Fibroblast of lung (primary cell): ENCODE measurements at regions not wholly inside any gene's neighbourhood (a gene's known extent, or its start where the extent isn't known, plus 50 kb on each side); places are given as distances from the start of the nearest gene placed in this dataset.
"Not testable (repeated sequence)": the region's sequence is repeated elsewhere in the genome, so short reads cannot be mapped to it uniquely, and the experiment has no call there.

Experiments
- DNase-seq, 2 donors: peaks; one replicate each; pipeline versions ENCODE4 v3.0.0 to v3.0.0-alpha.2; 2010; ENCODE audit warnings: low read depth in 2 of 2
- H2AFZ ChIP-seq: 2 replicates; pipeline ENCODE4 v1.5.1; 2012; ENCODE audit warnings: low read length, control low read depth, inconsistent platforms
- H3K27ac ChIP-seq: 2 replicates; pipeline ENCODE4 v1.5.1; 2011; ENCODE audit warnings: low read length, control low read depth; ENCODE audit not compliant: insufficient read depth
- H3K27me3 ChIP-seq: 2 replicates; pipeline ENCODE4 v1.5.1; 2011; ENCODE audit warnings: mild to moderate bottlenecking, low read length; ENCODE audit not compliant: control insufficient read depth, insufficient read depth
- H3K36me3 ChIP-seq: 2 replicates; pipeline ENCODE4 v1.5.1; 2011; ENCODE audit warnings: low read length; ENCODE audit not compliant: control insufficient read depth, insufficient read depth
- H3K4me1 ChIP-seq: 2 replicates; pipeline ENCODE4 v1.5.1; 2011; ENCODE audit warnings: low read length; ENCODE audit not compliant: control insufficient read depth, insufficient read depth; ENCODE audit errors: extremely low read depth
- H3K4me2 ChIP-seq: 2 replicates; pipeline ENCODE4 v1.5.1; 2011; ENCODE audit warnings: low read length, control low read depth; ENCODE audit not compliant: insufficient read depth; ENCODE audit errors: extremely low read depth
- H3K4me3 ChIP-seq, 4 experiments: fragments of 200-600 bp in 1 of 4; sonication (generic) in 1 of 4; replicated peaks in 1 of 4; 2 replicates each; pipeline ENCODE4 v1.5.1; 2011 to 2016; ENCODE audit warnings: low read length in 4 of 4, low read depth in 3 of 4, mild to moderate bottlenecking in 3 of 4, control low read depth in 2 of 4, inconsistent platforms in 1 of 4, mixed read lengths in 1 of 4; ENCODE audit not compliant: insufficient read depth in 1 of 4; ENCODE audit errors: control extremely low read depth in 1 of 4
- H3K79me2 ChIP-seq: 2 replicates; pipeline ENCODE4 v1.5.1; 2012; ENCODE audit warnings: mild to moderate bottlenecking, low read length, inconsistent platforms; ENCODE audit not compliant: control insufficient read depth, insufficient read depth
- H3K9ac ChIP-seq: 2 replicates; pipeline ENCODE4 v1.5.1; 2011; ENCODE audit warnings: mild to moderate bottlenecking, low read length, control low read depth; ENCODE audit not compliant: insufficient read depth
- H3K9me3 ChIP-seq: 2 replicates; pipeline ENCODE4 v1.5.1; 2012; ENCODE audit warnings: low read depth, low read length; ENCODE audit not compliant: control insufficient read depth, insufficient read depth
- H4K20me1 ChIP-seq: 2 replicates; pipeline ENCODE4 v1.5.1; 2011; ENCODE audit warnings: low read length; ENCODE audit not compliant: control insufficient read depth, insufficient read depth; ENCODE audit errors: extremely low read depth
- EZH2 ChIP-seq: IDR thresholded peaks from 2 replicates; pipeline ENCODE4 v1.5.1; 2012; ENCODE audit warnings: low read length, control low read depth, mild to moderate bottlenecking; ENCODE audit errors: missing control alignments
- TF ChIP-seq, protein P1 (sequence below), 2 donors: IDR thresholded peaks in 1 of 2; conservative IDR thresholded peaks in 1 of 2; 1 replicate in 1 of 2; 2 replicates in 1 of 2; pipeline ENCODE4 v1.5.1; 2011 to 2012; ENCODE audit warnings: low read length in 2 of 2, control low read depth in 1 of 2, inconsistent platforms in 1 of 2, low read depth in 1 of 2, mild to moderate bottlenecking in 1 of 2

DNA sequence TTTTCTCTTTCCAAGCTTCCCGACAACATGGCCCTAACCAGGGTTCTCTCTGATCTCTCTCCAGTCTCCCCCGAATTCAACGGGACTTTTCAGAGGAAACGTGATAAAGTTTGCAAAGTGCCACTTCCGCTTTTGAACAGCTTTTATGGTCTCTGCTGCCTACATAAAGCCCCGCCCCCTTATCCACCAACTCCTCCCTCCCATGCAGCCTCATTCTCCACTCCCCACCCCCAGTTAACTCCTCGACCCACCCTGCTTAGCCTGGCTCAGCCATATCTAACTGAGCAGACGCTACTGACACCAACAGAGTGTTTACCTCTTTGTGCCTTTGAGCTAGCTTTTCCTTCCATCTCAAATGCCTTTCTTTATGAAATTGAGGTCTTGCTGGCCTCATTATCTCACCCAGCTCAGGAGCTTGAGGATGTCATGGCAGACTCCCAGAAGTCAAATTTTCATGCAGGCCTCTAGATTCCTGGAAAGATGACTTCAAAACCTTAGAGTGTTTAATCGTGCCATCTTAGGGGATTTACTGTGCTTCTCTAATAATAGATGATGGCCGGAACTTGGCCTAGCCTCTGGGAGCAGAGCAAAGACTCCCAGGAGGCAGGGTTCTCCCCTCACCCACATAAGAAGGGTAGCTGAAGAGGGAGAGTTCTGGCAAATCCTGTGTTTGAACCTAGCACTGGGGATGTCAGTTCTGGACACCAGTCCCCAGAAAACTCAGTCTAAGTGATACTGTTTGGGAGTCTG lies 606.0 kb downstream of the BCOR start:
- Histone ChIP-seq H3K4me3 (no peak overlapping the region), H3K4me1 (no peaks in the 10 kb centered on the region)
- DNase-seq, result no peak

DNA sequence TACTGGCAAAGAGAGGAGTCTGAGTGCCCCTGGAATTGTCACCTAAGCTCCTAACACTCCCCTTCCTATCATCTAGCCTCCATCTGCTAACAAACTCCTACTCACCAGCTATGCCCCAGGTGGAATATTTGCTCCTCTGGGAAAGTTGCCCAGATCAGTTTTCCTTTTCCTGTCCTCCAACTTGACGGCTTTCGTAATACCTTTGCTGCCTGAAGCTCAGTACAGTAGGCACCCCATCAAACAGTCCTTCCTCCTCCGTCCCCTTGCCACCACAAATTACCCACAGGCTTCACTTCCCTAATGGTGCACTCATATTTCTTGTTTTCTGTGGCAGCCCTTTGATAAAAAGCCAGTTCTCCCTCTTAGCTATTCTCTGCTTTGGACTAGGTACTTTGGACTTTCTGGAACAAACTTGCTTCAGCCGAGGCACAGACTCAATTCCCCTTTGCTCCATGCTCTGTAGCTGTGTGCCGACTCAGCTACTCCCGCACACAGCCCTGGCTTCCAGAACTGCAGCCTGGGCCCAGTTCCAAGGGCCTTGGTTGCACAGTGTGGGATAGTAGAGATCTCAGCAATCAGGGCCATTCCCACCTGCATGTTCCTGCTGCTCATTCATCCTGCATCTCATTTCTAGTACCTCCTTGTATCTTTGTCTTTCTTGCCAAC lies 605.1 kb downstream of the BCOR start:
- Histone ChIP-seq H3K9me3 (no peaks in the 10 kb centered on the region), H3K27ac (no peak overlapping the region), H4K20me1 (no peaks in the 10 kb centered on the region), H3K36me3 (no peaks in the 10 kb centered on the region), H3K4me3 (no peak overlapping the region), H3K4me1 (no peaks in the 10 kb centered on the region), H3K79me2 (no peaks in the 10 kb centered on the region), H2AFZ (no peak overlapping the region), H3K4me2 (no peak overlapping the region), H3K27me3 (no peaks in the 10 kb centered on the region), H3K9ac (no peak overlapping the region)
- DNase-seq, result no peak
- no peak for TF ChIP-seq EZH2
- TF ChIP-seq, protein P1, sequence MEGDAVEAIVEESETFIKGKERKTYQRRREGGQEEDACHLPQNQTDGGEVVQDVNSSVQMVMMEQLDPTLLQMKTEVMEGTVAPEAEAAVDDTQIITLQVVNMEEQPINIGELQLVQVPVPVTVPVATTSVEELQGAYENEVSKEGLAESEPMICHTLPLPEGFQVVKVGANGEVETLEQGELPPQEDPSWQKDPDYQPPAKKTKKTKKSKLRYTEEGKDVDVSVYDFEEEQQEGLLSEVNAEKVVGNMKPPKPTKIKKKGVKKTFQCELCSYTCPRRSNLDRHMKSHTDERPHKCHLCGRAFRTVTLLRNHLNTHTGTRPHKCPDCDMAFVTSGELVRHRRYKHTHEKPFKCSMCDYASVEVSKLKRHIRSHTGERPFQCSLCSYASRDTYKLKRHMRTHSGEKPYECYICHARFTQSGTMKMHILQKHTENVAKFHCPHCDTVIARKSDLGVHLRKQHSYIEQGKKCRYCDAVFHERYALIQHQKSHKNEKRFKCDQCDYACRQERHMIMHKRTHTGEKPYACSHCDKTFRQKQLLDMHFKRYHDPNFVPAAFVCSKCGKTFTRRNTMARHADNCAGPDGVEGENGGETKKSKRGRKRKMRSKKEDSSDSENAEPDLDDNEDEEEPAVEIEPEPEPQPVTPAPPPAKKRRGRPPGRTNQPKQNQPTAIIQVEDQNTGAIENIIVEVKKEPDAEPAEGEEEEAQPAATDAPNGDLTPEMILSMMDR (conservative IDR thresholded peaks at IDR 0.05 in 1 of 2, IDR thresholded peaks at IDR 0.05 in 1 of 2; ENCODE audit: low read depth in 1 of 2, low read length in 2 of 2), result no peak

More for the DNA sequence above, 606.0 kb downstream of the BCOR start:
- no peaks in the 10 kb centered on the region for H3K9me3 ChIP-seq
- H4K20me1 ChIP-seq, result no peaks in the 10 kb centered on the region
- no peaks in the 10 kb centered on the region for H3K36me3 ChIP-seq
- no peak overlapping the region for H3K27ac ChIP-seq
- no peak for TF ChIP-seq EZH2
- TF ChIP-seq, protein P1 (conservative IDR thresholded peaks at IDR 0.05 in 1 of 2, IDR thresholded peaks at IDR 0.05 in 1 of 2; ENCODE audit: low read depth in 1 of 2, low read length in 2 of 2), result no peak
- H2AFZ ChIP-seq, result no peak overlapping the region
- no peak overlapping the region for H3K9ac ChIP-seq
- no peak overlapping the region for H3K4me2 ChIP-seq
- no peaks in the 10 kb centered on the region for H3K27me3 ChIP-seq
- no peaks in the 10 kb centered on the region for H3K79me2 ChIP-seq

DNA sequence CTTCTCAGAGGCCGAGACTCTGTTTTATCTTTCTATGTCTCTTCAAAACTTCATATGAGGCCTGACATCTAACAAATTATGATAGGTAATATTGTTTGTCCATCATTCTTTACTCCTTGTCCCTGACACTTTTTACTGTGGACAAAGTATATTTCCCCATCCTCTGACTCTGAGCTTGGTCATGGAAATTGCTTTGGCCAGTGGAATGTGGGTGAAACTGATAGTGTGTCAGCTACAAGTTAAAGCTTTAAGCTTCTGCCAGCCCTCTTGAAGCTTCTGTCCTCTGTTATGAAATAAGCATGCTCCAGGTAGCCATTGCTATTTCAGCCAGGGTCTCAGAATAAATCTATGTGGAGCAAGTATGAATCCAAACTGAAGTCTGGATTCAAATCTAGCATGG lies 604.6 kb downstream of the BCOR start:
- Histone ChIP-seq H3K4me2 (no peak overlapping the region), H4K20me1 (no peaks in the 10 kb centered on the region), H3K4me3 (no peak overlapping the region), H3K79me2 (no peaks in the 10 kb centered on the region), H3K27ac (no peak overlapping the region), H3K4me1 (no peaks in the 10 kb centered on the region), H3K27me3 (no peaks in the 10 kb centered on the region), H3K9me3 (no peaks in the 10 kb centered on the region), H3K36me3 (no peaks in the 10 kb centered on the region), H3K9ac (no peak overlapping the region), H2AFZ (no peak overlapping the region)
- TF ChIP-seq, protein P1 (conservative IDR thresholded peaks at IDR 0.05 in 1 of 2, IDR thresholded peaks at IDR 0.05 in 1 of 2; ENCODE audit: low read depth in 1 of 2, low read length in 2 of 2), result no peak
- no peak for TF ChIP-seq EZH2
- DNase-seq, result no peak

DNA sequence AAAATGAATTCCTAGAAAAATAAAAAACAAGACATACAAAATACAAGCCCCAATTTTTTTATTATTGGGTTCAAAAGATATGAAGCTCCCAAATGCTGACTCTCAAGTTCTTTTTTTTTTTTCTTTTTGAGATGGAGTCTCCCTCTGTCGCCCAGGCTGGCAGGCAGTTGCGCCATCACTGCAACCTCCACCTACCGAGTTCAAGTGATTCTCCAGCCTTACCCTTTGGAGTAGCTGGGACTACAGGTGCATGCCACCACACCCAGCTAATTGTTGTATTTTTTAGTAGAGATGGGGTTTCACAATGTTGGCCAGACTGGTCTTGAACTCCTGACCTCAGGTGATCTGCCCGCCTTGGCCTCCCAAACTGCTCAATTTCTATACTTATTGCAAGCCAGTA lies 600.6 kb downstream of the BCOR start:
- not testable (repeated sequence) for H3K9me3 ChIP-seq, H3K4me1 ChIP-seq, DNase-seq, H4K20me1 ChIP-seq, H3K4me3 ChIP-seq, H3K4me2 ChIP-seq, H3K36me3 ChIP-seq, H3K9ac ChIP-seq, H3K27ac ChIP-seq, H3K79me2 ChIP-seq, H3K27me3 ChIP-seq, H2AFZ ChIP-seq
